ENCODE measurements at regions not wholly inside any gene's neighbourhood (a gene's known extent, or its start where the extent isn't known, plus 50 kb on each side); places are given as distances from the start of the nearest gene placed in this dataset.

- H3K9me3 ChIP-seq (replicated peaks; ENCODE audit: control insufficient read depth, insufficient read depth, low read length) = no peaks in the 10 kb centered on the region
- RAD21 ChIA-PET (ENCODE audit: unreplicated experiment) = no interaction called here
- no peak overlapping the region for H3K9ac ChIP-seq (ENCODE audit: control insufficient read depth, insufficient read depth, low read length)
- SMC1A ChIA-PET (ENCODE audit: uncharacterized antibody, unreplicated experiment) = no interaction called here
- FAIRE-seq (no peak), ATAC-seq (no peak), DNase-seq (ENCODE audit: low read depth, low spot score) (no peak)
- POLR2A ChIA-PET = no interaction called here
- intact Hi-C loops (cut with micrococcal nuclease; ENCODE audit: unreplicated experiment) (no loop called here), in situ Hi-C loops (cut with MboI) (no loop called here)
- 15% methylated on average over 8 of the region's 8 CpGs for WGBS (ENCODE audit: insufficient coverage, insufficient replicate concordance, low lambda C conversion rate, missing lambda C conversion rate)
- no peaks in the 10 kb centered on the region for H3K79me2 ChIP-seq (ENCODE audit: control insufficient read depth, insufficient read depth, low read length)
- H3K36me3 ChIP-seq (ENCODE audit: control insufficient read depth in 2 of 2, insufficient read depth in 2 of 2, low read length in 1 of 2) = no peaks in the 10 kb centered on the region
- H4K20me1 ChIP-seq (ENCODE audit: control insufficient read depth, insufficient read depth) = no peaks in the 10 kb centered on the region
- no TSS peak for BruUV-seq (replicated peaks)
- H3K27ac ChIP-seq (ENCODE audit: control insufficient read depth, insufficient read depth) = no peak overlapping the region
- no peak overlapping the region for H3K4me3 ChIP-seq
- CTCF ChIA-PET = no interaction called here
- no peak for TF ChIP-seq ZNF687 (IDR thresholded peaks at IDR 0.05)
- no peak for TF ChIP-seq TCF12 (IDR thresholded peaks at IDR 0.05; ENCODE audit: low read depth, low read length)
- no peak for TF ChIP-seq NBN (IDR thresholded peaks at IDR 0.05)
- TF ChIP-seq CREM (IDR thresholded peaks at IDR 0.05; ENCODE audit: low read depth) = no peak
- no peak for TF ChIP-seq MYB (IDR thresholded peaks at IDR 0.05; ENCODE audit: borderline replicate concordance, low read depth, low read length)
- no peak for TF ChIP-seq ZSCAN29 (IDR thresholded peaks at IDR 0.05)
- no peak for TF ChIP-seq MXI1 (IDR thresholded peaks at IDR 0.05; ENCODE audit: low read depth, low read length)
- no peak for TF ChIP-seq NFIC (IDR thresholded peaks at IDR 0.05; ENCODE audit: low read depth, low read length)
- TF ChIP-seq CHD4 (IDR thresholded peaks at IDR 0.05) = no peak
- TF ChIP-seq YY1 (IDR thresholded peaks at IDR 0.05; ENCODE audit: low read depth, low read length) = no peak
- no peak for TF ChIP-seq NFYB (IDR thresholded peaks at IDR 0.05; ENCODE audit: insufficient read depth, low read depth, low read length)
- H3K4me2 ChIP-seq (ENCODE audit: control insufficient read depth, insufficient read depth) = no peak overlapping the region
- H3K4me1 ChIP-seq (ENCODE audit: control insufficient read depth, insufficient read depth, low read length) = no peaks in the 10 kb centered on the region
- no peak overlapping the region for H2AFZ ChIP-seq (ENCODE audit: control insufficient read depth, low read depth, low read length)
- H3K27me3 ChIP-seq (replicated peaks in 1 of 2; ENCODE audit: control insufficient read depth in 2 of 2, insufficient read depth in 2 of 2, low read length in 1 of 2) = peaks cover 0 to 2% of the 10 kb centered on the region in 2 experiments; a peak in 3 of 4 replicates
Measured at GRCh38 chr5:174348311-174348981, 302.9 kb downstream of the NSG2 start.

All from GM12878 (cell line).